Ascending aorta (tissue), 2 donors: ENCODE measurements at regions not wholly inside any gene's neighbourhood (a gene's known extent, or its start where the extent isn't known, plus 50 kb on each side); places are given as distances from the start of the nearest gene placed in this dataset.

Experiments used
- DNase-seq, 2 donors: peaks; one replicate each; pipeline ENCODE4 v3.0.0-alpha.2; 2019; ENCODE audit warnings: low spot score in 2 of 2
- H3K27ac ChIP-seq, 2 donors: fragments of 200-600 bp; sonication (generic); one replicate each; pipeline ENCODE4 v1.5.1; 2016 to 2017; ENCODE audit warnings: mild to moderate bottlenecking in 1 of 2
- H3K27me3 ChIP-seq: fragments of 200-600 bp; sonication (generic); one replicate; pipeline ENCODE4 v1.5.1; 2017
- H3K36me3 ChIP-seq, 2 donors: fragments of 200-600 bp; sonication (generic); one replicate each; pipeline ENCODE4 v1.5.1; 2016
- H3K4me1 ChIP-seq, 2 donors: fragments of 200-600 bp; sonication (generic); one replicate each; pipeline ENCODE4 v1.5.1; 2016 to 2017; ENCODE audit warnings: mild to moderate bottlenecking in 1 of 2
- H3K4me3 ChIP-seq, 2 donors: fragments of 200-600 bp; sonication (generic); one replicate each; pipeline ENCODE4 v1.5.1; 2016 to 2017; ENCODE audit warnings: mild to moderate bottlenecking in 1 of 2
- H3K9me3 ChIP-seq, 2 donors: fragments of 200-600 bp; sonication (generic); one replicate each; pipeline ENCODE4 v1.5.1; 2016
- intact Hi-C: fragments of 100-400 bp; cut with DNase I; formaldehyde crosslinking; loops from one replicate; pipeline ENCODE4 v1.15.1; 2023
- TF ChIP-seq, protein P1 (sequence below), 3 experiments: fragments of 200-600 bp in 2 of 3; fragments of 450-650 bp in 1 of 3; sonication (generic) in 2 of 3; IDR thresholded peaks; one replicate each; pipeline ENCODE4 v1.5.1; 2016 to 2019; ENCODE audit warnings: antibody characterized with exemption in 3 of 3, mild to moderate bottlenecking in 1 of 3, moderate library complexity in 1 of 3

- Histone ChIP-seq H3K36me3 (no peaks in the 10 kb centered on the region), H3K27me3 (no peaks in the 10 kb centered on the region), H3K4me3 (no peak overlapping the region), H3K9me3 (no peaks in the 10 kb centered on the region), H3K4me1 (no peaks in the 10 kb centered on the region), H3K27ac (no peak overlapping the region)
- no peak for DNase-seq
- TF ChIP-seq, protein P1, sequence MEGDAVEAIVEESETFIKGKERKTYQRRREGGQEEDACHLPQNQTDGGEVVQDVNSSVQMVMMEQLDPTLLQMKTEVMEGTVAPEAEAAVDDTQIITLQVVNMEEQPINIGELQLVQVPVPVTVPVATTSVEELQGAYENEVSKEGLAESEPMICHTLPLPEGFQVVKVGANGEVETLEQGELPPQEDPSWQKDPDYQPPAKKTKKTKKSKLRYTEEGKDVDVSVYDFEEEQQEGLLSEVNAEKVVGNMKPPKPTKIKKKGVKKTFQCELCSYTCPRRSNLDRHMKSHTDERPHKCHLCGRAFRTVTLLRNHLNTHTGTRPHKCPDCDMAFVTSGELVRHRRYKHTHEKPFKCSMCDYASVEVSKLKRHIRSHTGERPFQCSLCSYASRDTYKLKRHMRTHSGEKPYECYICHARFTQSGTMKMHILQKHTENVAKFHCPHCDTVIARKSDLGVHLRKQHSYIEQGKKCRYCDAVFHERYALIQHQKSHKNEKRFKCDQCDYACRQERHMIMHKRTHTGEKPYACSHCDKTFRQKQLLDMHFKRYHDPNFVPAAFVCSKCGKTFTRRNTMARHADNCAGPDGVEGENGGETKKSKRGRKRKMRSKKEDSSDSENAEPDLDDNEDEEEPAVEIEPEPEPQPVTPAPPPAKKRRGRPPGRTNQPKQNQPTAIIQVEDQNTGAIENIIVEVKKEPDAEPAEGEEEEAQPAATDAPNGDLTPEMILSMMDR (IDR thresholded peaks at IDR 0.05) = no peak
- intact Hi-C loops = no loop called here
Measured at GRCh38 chr1:222026280-222026679, 284.4 kb upstream of the DUSP10 start.

DNA sequence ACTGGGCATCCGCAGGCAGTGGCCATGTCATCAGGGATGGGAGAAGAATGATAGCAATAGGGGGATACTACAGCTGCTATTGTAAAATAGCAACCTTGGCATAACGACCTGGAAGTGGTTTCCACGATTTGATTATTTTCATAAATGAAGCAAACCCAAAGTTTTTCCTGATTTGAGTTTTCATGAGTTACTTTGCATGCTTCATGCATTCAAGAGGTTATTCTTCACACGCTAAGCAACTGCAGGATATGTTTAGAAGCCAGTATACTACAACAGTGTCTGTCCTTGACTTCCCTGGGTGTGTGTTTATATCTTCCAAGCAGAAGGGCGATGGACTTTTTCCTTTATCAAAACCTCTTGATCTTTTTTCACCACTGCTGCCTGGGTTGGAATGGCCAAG is 281.1 kb upstream of the DUSP10 start:
- intact Hi-C loops = no loop called here
- Histone ChIP-seq H3K27ac (no peak overlapping the region), H3K4me1 (no peaks in the 10 kb centered on the region)

GRCh38 chr1:222021129-222021528 is 279.2 kb upstream of the DUSP10 start:
- intact Hi-C loops = no loop called here
- no peak for DNase-seq
- TF ChIP-seq, protein P1 (IDR thresholded peaks at IDR 0.05) = no peak

More for the DNA sequence above, 281.1 kb upstream of the DUSP10 start:
- Histone ChIP-seq H3K9me3 (no peaks in the 10 kb centered on the region), H3K36me3 (no peaks in the 10 kb centered on the region), H3K27me3 (no peaks in the 10 kb centered on the region), H3K4me3 (no peak overlapping the region)
- TF ChIP-seq, protein P1 (IDR thresholded peaks at IDR 0.05) = no peak
- DNase-seq = no peak

DNA sequence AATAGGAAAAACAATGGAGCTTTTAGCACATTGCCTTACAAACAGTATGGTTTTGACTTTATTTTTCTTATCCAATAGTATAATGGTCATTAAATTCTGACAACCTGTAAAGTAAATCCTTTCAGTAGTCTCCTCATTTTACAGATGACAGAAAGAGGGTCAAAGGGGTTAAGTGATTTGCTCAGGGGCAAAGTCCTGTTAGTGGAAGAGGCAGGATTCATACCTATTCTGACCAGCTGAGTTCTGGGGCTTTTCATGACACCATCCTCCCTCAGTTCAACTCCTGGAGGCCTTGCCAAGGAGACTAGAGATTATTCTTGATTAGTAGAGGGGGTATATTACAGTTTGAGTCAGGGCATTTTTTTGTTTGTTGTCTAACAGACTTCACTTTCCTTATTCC is 278.7 kb upstream of the DUSP10 start:
- no peak overlapping the region for H3K4me3 ChIP-seq
- TF ChIP-seq, protein P1 (IDR thresholded peaks at IDR 0.05) = no peak
- intact Hi-C loops = no loop called here

More at GRCh38 chr1:222021129-222021528, 279.2 kb upstream of the DUSP10 start:
- Histone ChIP-seq H3K4me3 (no peak overlapping the region), H3K36me3 (no peaks in the 10 kb centered on the region), H3K9me3 (no peaks in the 10 kb centered on the region), H3K27ac (no peak overlapping the region), H3K27me3 (no peaks in the 10 kb centered on the region), H3K4me1 (no peaks in the 10 kb centered on the region)

GRCh38 chr1:222019029-222019428 is 277.1 kb upstream of the DUSP10 start:
- intact Hi-C loops = no loop called here
- H3K27ac ChIP-seq = no peak overlapping the region
- no peaks in the 10 kb centered on the region for H3K27me3 ChIP-seq
- no peak overlapping the region for H3K4me3 ChIP-seq
- no peaks in the 10 kb centered on the region for H3K9me3 ChIP-seq
- no peak for DNase-seq
- TF ChIP-seq, protein P1 (IDR thresholded peaks at IDR 0.05) = no peak
- no peaks in the 10 kb centered on the region for H3K36me3 ChIP-seq
- no peaks in the 10 kb centered on the region for H3K4me1 ChIP-seq

More for the DNA sequence above, 278.7 kb upstream of the DUSP10 start:
- no peak for DNase-seq
- no peak overlapping the region for H3K27ac ChIP-seq
- H3K4me1 ChIP-seq = no peaks in the 10 kb centered on the region
- no peaks in the 10 kb centered on the region for H3K36me3 ChIP-seq
- H3K27me3 ChIP-seq = no peaks in the 10 kb centered on the region
- H3K9me3 ChIP-seq = no peaks in the 10 kb centered on the region

DNA sequence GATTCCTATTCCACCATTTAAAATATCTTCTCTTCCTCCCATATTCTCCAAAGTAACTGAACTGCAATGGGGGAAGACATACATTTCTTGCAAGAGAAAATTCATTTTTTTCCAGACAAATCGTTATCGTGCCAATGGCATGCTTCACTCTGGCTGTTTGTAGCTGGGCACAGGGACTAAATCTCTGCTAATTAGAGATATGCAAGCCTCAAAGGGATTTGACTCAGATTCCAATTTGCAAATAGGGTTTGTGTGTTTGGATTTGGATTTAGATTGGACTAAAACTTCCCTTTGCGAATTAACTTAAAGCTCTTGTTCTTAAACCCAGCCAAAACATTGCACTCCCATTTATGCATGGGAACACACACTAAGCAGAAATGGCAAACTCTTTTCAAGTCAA is 276.2 kb upstream of the DUSP10 start:
- H3K4me3 ChIP-seq = no peak overlapping the region
- no peak overlapping the region for H3K27ac ChIP-seq
- no peaks in the 10 kb centered on the region for H3K9me3 ChIP-seq
- H3K4me1 ChIP-seq = no peaks in the 10 kb centered on the region
- H3K27me3 ChIP-seq = no peaks in the 10 kb centered on the region
- DNase-seq = no peak
- TF ChIP-seq, protein P1 (IDR thresholded peaks at IDR 0.05) = no peak
- intact Hi-C loops = no loop called here
- no peaks in the 10 kb centered on the region for H3K36me3 ChIP-seq
